ENCODE measurements at regions not wholly inside any gene's neighbourhood (a gene's known extent, or its start where the extent isn't known, plus 50 kb on each side); places are given as distances from the start of the nearest gene placed in this dataset.

DNA sequence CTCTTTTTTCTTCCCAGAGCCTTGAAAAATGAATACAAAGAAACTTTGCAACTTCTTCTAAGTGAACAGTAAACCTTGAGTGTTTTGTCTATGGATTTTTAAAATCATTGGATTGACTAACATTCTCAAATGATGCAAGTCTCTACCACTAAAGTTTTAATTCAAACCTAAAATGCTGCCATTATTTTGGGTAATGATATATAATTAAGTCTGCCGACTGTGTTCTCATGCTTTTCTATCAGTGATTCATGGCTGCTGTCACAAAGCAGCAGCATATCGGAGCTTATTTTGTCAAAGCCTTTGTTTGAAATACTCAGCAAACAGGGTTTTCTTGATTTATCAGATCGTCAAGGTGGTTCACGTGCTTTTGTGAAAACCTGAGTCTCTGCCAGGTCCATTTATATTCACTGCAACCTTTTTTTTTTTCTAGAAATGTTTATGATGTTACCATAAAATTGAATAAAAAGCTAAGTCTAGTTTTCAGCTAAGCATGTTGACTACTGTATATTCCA is 96.3 kb downstream of the GJA1 start:
- TF ChIP-seq POLR2A (IDR thresholded peaks at IDR 0.05) = no peak
- TF ChIP-seq, protein P1, sequence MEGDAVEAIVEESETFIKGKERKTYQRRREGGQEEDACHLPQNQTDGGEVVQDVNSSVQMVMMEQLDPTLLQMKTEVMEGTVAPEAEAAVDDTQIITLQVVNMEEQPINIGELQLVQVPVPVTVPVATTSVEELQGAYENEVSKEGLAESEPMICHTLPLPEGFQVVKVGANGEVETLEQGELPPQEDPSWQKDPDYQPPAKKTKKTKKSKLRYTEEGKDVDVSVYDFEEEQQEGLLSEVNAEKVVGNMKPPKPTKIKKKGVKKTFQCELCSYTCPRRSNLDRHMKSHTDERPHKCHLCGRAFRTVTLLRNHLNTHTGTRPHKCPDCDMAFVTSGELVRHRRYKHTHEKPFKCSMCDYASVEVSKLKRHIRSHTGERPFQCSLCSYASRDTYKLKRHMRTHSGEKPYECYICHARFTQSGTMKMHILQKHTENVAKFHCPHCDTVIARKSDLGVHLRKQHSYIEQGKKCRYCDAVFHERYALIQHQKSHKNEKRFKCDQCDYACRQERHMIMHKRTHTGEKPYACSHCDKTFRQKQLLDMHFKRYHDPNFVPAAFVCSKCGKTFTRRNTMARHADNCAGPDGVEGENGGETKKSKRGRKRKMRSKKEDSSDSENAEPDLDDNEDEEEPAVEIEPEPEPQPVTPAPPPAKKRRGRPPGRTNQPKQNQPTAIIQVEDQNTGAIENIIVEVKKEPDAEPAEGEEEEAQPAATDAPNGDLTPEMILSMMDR (IDR thresholded peaks at IDR 0.05) = no peak

All from suprapubic skin (tissue), 3 donors.